AG09309 (cell line): ENCODE measurements at regions not wholly inside any gene's neighbourhood (a gene's known extent, or its start where the extent isn't known, plus 50 kb on each side); places are given as distances from the start of the nearest gene placed in this dataset.

Experiments
- DNase-seq: peaks from one replicate; pipeline ENCODE4 v3.0.0-alpha.2; 2010; ENCODE audit warnings: low read depth
- H3K4me3 ChIP-seq: 2 replicates; pipeline ENCODE4 v1.5.1; 2011; ENCODE audit warnings: mild to moderate bottlenecking, low read depth, low read length, moderate library complexity; ENCODE audit not compliant: control insufficient read depth
- TF ChIP-seq, protein P1 (sequence below): IDR thresholded peaks from 2 replicates; pipeline ENCODE4 v1.5.1; 2011; ENCODE audit warnings: mild to moderate bottlenecking, low read depth, low read length, inconsistent platforms; ENCODE audit not compliant: insufficient read depth, control insufficient read depth; ENCODE audit errors: missing control alignments

DNA sequence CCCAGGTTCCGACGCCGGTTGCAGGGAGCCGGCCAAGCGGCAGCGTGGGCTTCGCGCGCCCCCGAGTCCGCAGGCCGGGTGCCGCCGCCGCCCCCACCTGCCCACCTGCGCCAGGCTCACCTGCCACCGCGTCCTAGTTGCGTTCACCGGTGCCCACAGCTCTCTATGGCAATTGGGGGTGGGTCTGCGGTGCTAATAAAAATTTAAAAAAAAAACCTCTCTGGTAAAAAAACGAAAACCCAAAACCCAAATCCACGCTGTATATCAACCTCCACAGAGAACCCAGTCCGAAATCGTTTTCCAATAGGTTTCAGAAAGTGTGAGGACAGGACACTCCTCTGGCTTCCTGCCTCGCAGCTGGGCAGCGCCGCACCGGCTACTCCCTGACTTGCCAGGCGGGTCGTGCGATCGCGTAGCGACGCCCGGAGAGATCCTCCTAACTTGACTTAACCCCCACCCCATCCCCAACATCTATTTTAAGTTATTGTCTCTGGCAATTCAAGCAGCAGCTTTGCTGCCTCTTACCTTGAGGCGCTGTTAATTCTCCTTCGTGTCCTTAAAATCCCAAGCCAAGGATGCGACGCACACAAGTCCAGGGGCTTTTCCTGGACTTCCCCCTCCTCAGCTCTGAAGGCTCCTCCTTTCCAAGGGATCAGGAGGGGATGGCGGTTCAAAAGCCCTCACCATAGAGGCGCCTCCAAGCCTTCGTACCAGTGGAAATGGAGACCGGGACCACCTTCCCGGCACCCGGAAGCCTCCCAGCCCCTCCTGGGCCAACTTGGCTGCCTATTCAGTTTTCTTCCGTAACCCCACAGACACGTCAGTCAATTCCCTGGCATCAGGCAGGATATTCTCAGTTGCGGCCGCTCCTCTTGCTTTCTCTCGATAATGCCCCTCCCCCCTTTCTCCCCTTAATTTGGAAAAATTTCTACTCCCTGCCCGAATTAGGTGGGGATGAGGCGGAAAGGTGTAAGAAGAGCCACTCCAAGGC is 1639.4 kb upstream of the C9orf72 start:
- TF ChIP-seq, protein P1, sequence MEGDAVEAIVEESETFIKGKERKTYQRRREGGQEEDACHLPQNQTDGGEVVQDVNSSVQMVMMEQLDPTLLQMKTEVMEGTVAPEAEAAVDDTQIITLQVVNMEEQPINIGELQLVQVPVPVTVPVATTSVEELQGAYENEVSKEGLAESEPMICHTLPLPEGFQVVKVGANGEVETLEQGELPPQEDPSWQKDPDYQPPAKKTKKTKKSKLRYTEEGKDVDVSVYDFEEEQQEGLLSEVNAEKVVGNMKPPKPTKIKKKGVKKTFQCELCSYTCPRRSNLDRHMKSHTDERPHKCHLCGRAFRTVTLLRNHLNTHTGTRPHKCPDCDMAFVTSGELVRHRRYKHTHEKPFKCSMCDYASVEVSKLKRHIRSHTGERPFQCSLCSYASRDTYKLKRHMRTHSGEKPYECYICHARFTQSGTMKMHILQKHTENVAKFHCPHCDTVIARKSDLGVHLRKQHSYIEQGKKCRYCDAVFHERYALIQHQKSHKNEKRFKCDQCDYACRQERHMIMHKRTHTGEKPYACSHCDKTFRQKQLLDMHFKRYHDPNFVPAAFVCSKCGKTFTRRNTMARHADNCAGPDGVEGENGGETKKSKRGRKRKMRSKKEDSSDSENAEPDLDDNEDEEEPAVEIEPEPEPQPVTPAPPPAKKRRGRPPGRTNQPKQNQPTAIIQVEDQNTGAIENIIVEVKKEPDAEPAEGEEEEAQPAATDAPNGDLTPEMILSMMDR: no peak
- no peak overlapping the region for H3K4me3 ChIP-seq

DNA sequence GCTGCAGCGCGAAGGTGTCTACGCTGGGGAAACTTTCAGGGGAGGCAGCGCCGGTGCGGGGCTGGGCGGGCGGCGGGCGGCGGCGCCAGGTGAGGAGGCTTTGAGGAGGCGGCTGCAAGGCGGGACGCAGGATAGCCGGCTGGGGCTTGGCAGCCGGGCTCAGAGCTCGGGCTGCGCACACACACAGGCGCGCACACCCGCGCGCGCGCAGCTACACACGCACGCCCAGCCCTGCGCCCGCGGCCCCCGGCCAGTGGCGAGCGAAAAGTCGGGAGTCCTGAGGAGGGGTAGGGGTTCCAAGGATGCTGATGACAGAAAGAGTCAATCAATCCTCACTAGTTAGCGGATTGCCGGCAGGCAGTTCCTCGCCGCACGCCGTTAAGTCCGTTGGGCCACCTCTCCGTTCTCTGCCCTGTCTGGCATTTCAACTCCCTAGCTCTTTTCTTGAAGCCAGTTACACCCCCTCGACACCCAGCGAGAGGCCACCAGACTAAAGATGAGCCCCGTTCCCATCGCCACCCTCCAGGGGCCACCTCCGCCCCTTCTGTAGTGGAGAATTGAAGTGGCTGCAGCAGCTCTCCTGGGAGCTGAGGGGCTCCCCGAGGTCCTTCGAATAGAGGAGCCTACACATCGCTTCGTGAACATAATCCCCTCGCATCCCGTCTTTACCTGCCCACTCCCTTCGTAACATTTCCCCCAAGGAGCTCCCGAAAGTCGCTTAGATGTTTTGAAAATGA is 1640.3 kb upstream of the C9orf72 start, which contains the start of gene LINGO2:
TSS of gene LINGO2 (minus strand) at position 185 of the 737 bp plus-strand sequence.
- TF ChIP-seq, protein P1: no peak
- no peak for DNase-seq
- H3K4me3 ChIP-seq: no peak within 1 kb of the TSS

More for the DNA sequence above, 1639.4 kb upstream of the C9orf72 start:
- no peak for DNase-seq

DNA sequence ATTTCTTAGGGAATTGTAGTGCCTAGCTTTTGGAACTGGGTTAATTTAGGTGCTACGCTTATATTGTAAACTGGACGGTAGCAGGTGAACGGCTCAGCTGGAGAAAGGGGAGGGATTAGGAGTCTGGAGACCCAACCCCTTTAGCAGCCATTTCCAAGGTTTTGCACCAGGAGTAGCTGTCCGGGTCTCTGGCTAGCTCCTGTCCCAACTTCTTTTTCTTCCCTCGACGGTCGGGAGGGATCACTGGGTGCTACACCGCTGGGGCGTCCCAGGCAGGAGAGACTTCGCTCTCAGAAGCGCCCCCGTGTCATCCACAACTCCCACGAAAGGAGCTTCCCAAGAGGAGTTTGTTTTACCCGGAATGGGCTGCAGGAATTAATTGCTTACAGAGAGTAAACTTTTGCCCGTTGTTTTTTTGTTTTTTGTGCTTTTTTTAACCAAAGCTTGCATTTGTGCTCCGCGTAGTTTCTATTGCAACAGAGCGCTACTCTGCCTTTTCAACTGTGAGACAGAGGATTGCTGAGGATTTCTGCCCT is 1640.9 kb upstream of the C9orf72 start:
- no peak for DNase-seq
- TF ChIP-seq, protein P1: no peak
- H3K4me3 ChIP-seq: no peak overlapping the region

DNA sequence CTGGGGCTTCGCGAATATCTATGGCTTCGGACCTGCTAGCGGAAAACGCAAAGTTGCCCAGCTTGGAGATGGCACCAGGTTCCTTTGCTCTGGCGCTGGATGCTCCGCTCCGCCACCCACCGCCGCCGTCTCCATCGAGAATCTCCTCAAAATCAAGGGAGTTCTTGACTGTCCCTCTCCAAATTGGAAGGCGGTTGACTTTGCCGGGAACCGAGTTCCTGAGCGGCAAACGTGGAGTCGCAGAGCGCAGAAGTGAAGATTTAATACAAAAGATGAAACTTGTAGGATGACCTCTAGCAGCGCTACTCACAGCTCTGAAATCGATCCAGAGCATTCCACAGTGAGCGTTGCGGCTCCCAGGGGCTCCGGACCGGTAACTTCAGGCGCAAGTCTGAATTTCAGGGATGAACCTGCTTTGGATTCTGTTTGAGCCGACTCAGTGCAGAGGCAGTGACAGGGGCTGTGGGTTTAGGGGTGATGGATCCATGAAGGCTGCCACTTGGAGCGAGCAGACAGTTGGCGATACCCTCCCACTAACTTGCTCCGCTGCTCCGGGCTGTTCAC is 1641.5 kb upstream of the C9orf72 start:
- TF ChIP-seq, protein P1: no peak
- H3K4me3 ChIP-seq: no peak overlapping the region
- no peak for DNase-seq

DNA sequence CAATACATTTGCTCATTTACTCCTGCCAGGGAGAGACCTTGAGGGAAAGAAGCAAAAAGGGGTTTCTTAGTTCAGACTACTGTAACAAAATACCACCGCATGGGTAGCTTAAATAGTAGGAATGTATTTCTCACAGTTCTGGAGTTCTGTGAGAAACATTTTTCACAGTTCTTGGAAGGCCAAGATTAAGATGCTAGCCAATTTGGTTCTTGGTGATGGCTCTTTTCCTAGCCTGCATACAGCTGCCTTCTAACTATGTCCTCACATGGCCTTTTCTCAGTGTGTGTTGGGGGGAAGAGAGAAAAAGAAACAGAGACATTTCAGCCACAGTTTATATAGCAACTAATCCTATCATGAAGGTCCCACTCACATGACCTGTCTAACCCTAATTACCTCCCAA is 1644.7 kb upstream of the C9orf72 start:
- TF ChIP-seq, protein P1: no peak
- DNase-seq: no peak
- no peak overlapping the region for H3K4me3 ChIP-seq

DNA sequence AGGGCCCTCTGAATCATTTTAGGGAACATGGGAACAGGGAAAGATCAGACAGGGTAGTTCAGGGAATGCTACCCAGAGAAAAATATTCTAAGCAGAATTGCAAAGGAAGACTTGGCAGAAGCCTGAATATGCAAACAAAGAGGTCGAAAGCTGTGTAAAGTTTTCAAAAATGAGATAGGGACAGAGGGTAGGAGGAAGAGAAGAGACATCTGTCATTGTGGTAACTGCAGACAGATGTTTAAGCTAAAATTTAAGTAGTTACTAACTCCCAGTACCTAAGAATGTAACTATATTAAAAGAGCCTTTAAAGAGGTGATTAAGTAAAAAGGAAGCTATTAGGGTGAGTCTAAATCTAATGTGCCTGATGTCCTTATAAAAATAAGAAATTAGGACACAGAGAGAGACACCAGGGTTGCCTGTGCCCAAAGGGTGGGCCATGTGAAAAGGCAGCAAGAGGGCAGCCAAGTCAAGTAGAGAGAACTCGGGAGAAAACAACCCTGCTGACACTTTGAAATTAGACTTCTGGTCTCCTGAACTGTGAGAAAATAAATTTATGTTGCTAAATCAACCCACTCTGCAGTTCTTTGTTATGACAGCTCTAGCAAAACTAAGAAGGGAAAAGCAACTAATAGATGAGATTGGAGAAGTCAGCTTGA is 1647.4 kb upstream of the C9orf72 start:
- H3K4me3 ChIP-seq: no peak overlapping the region
- TF ChIP-seq, protein P1: no peak
- DNase-seq: no peak
